GM19397 (cell line): ENCODE measurements at regions not wholly inside any gene's neighbourhood (a gene's known extent, or its start where the extent isn't known, plus 50 kb on each side); places are given as distances from the start of the nearest gene placed in this dataset.
"Not testable (repeated sequence)": the region's sequence is repeated elsewhere in the genome, so short reads cannot be mapped to it uniquely, and the experiment has no call there.

ENCODE experiments used
- ATAC-seq: cut with Tn5 transposase; IDR thresholded peaks from one replicate; pipeline ENCODE4 v1.9.1; 2021; ENCODE audit warnings: mild to moderate bottlenecking, moderate library complexity; ENCODE audit not compliant: unreplicated experiment

GRCh38 chr4:59455751-59456150 is 1744.4 kb upstream of the ADGRL3 start:
- no peak for ATAC-seq

GRCh38 chr4:59457576-59457975 is 1742.5 kb upstream of the ADGRL3 start:
- no peak for ATAC-seq

DNA sequence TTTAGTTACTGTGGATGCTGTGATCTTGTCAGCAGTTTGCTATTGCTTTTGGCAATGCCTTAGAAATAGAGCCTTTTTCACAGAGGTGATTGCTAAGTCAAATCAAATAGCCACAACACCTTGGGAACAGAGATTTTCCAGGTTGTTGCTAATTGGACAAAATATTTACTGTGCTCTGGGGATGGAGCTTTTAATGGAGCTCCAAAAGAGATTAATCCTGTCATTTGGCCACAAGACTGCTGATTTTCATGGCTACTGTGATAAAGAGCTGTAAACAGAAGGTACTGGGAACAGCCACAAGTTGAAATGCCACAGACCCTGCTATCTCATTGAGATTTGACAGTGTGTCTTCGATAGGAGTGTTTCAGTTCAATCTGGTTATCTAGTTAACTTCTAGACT is 1715.2 kb upstream of the ADGRL3 start:
- ATAC-seq, result no peak

GRCh38 chr4:59500103-59500502 is 1700.0 kb upstream of the ADGRL3 start:
- no peak for ATAC-seq

GRCh38 chr4:59503731-59504130 is 1696.4 kb upstream of the ADGRL3 start:
- no peak for ATAC-seq

DNA sequence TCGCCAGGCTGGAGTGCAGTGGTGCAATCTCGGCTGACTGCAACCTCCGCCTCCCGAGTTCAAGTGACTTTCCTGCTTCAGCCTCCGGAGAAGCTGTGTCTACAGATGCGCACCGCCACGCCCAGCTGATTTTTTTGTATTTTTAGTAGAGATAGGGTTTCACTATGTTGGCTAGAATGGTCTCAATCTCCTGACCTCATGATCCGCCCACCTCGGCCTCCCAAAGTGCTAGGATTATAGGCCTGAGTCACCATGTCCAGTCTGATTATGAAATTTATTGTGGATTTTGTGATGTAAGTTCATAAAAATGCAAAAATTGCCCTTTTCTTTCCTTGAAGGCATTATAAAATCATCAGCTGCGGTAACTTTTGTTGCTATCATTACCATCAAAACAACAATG is 1688.3 kb upstream of the ADGRL3 start:
- ATAC-seq, result not testable (repeated sequence)

GRCh38 chr4:59517007-59517406 is 1683.1 kb upstream of the ADGRL3 start:
- ATAC-seq, result no peak

DNA sequence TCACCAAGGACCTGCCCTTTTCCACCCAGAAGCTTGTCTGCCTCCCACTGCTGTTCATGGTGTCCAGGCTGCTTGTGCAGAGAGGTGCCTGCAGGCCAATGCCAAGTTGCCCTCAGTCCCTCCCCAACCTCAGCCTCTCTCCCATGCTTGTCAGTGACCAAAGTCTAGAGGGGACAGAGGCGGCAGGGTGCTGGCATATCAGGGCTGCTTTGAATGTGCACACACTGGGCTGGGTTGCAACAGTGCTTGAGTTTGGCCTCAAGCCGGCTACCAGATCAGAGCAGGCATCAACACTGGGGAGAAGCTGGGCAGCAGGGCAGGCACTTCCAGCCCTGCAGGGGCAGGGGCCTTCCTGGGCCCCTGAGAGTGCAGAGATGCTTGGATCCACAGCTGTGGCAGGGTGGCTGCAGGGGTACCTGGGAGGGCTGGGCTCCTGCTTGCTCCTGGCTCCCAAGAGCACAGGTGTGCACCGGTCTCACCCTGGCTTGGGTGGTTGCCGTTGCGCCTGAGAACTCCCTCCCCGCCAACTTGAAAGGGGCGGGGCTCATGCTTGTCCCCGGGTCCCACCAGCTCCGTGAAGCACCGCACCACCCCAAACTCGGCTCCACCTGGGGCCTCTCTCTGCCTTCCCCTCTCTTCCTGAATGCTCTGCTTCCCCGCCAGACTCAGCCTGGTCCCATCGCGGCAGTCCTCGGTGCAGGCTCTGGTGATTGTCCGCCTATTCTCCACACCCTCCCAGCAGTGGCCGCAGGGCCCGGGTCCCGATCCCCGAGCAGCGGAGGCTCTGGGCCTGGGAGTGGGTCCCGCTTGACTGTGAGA is 1681.9 kb upstream of the ADGRL3 start:
- ATAC-seq, result no peak

GRCh38 chr4:59525885-59526284 is 1674.2 kb upstream of the ADGRL3 start:
- no peak for ATAC-seq

DNA sequence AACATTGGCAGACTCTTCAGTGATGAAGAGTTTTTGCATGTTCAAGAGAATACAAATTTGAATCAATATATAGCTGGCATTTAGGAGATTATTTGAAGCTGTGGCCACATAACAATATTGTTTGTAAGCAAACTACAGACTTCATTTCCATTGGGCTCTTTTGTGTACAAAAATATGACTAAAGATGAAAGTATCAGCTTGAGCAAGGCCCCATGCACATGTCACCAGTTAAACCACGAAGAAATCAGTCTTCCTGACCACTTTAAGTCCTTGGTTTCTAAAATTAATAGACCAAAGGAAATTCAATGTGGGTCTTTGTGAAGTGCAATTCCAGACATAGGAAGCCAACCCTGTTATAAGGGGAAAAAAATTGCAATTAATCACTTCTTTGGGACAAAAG is 1664.6 kb upstream of the ADGRL3 start:
- ATAC-seq, result peak; percentile 55

DNA sequence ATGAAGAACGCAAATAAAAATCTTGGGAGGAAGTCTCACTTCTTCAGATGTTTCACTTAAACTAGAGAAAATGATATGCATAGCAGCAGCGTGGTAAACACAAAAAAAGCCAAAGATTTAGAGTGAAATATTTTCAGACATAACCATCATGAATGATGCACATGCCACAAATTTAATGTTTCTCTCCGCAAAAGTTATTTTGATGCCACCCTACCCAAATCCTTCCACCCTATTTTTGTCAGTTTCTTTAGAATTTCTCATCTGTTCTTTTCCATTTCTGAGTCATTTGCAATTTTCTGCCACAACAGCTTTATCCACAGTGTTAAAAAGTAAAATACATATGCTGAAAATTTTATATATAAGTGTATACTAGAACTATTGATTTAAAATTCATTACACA is 1663.7 kb upstream of the ADGRL3 start:
- no peak for ATAC-seq

- no peak for ATAC-seq
These were observed 1662.8 kb upstream of the ADGRL3 start for GRCh38 chr4:59537246-59537886.

DNA sequence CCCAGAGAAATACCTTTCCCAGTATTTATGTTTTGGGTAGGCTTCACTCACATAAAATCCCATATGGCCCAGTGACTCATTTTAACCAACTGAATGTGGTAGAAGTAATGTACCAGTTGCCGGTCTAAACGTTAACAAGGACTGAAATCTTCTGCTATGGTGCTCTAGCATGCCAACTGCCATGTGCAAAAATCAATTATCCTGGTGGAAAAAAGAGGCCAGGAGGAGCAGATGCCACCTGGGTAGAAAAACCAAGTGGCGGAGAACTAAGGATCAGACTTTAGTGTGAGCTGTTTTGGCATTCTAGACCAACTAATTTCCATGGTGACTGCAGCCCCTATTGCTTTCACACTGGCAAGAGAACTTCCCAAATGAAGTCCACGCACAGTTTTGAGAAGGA is 1660.7 kb upstream of the ADGRL3 start:
- ATAC-seq, result no peak

DNA sequence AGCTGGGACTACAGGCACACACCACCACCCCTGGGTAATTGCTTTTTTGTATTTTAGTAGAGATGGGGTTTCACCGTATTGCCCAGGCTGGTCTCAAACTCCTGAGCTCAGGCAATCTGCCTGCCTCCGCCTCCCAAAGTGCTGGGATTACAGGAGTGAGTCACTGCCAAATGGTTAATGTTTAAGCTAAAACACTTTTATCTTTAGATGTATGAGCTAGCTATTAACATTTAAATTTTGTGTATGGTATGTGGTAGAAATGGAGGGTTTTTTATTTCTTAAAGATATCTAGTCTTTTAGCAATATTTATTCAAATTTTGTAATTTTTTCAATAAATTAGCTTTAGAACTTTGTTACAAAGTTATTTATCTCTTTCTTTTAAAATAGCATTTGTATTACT is 1659.8 kb upstream of the ADGRL3 start:
- no peak for ATAC-seq

DNA sequence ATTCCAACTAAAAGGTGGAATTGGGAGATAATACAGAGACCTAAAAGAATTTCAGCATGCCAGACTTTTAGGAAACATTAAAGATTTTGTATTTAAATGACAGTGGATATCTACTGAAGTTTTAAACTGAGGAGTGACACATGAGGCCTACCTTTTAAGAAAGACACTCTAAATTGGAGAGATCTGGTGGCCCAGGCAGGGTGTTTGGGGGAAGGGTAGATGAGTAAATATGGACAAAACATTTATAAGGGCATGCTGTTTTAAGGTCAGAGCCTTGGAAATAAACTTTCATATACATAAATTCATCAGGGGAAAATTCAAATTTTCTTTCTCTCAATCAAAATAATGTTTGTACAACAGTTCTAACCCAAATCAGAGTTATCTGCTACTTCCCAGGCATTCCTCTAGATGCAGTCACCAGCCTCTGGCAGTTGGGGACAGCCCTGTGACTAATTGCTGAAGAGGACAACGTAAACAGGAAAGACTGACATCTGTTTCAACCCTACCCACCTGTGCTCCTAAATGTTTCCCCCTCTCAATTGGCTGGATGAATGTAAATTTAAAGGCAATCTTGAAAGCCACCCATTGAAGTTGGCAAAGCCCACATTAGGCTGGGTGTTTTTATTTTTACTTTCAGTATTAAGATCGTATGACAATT is 1646.9 kb upstream of the ADGRL3 start:
- ATAC-seq, result peak; percentile 97

DNA sequence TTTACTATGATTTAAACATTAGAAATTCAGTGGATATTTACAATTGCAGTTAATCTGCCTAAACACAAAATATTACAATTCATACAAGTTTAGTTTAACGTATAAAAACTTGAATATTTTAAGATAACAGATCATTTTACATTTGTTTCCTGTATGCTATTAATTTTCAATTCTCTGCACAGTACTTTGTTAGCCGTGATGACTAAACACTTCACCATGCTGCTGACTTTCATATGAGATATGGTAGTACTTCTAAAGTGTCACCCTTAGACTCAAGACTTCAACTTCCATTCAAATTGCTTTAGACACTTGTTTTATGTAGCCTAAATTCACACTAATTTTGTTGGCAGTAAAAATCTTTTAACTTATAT is 1646.4 kb upstream of the ADGRL3 start:
- ATAC-seq, result no peak

DNA sequence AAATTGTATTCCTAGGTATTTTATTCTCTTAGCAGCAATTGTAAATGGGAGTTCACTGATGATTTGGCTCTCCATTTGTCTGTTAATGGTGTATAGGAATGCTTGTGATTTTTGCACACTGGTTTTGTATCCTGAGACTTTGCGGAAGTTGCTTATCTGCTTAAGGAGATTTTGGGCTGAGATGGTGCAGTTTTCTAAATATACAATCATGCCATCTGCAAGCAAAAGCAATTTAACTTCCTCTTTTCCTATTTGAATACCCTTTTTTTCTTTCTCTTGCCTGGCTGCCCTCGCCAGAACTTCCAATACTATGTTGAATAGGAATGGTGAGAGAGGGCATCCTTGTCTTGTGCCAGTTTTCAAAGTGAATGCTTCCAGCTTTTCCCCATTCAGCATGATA is 1643.9 kb upstream of the ADGRL3 start:
- not testable (repeated sequence) for ATAC-seq

DNA sequence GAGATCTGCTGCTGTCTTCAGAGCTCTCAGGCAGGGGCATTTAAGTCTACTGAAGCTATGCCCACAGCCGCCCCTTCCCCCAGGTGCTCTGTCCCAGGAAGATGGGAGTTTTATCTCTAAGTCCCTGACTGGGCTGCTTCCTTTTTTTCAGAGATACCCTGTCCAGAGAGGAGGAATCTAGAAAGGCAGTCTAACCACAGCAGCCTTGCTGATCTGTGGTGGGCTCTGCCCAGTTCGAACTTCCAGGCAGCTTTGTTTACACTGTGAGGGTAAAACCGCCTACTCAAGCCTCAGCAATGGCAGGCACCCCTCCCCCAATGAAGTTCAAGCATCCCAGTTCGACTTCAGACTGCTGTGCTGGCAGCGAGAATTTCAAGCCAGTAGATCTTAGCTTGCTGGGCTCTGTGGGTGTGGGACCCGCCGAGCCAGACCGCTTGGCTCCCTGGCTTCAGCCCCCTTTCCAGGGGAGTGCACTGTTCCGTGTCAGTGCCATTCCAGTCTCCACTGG is 1639.9 kb upstream of the ADGRL3 start:
- ATAC-seq, result not testable (repeated sequence)

GRCh38 chr4:59565836-59566235 is 1634.3 kb upstream of the ADGRL3 start:
- ATAC-seq, result no peak

DNA sequence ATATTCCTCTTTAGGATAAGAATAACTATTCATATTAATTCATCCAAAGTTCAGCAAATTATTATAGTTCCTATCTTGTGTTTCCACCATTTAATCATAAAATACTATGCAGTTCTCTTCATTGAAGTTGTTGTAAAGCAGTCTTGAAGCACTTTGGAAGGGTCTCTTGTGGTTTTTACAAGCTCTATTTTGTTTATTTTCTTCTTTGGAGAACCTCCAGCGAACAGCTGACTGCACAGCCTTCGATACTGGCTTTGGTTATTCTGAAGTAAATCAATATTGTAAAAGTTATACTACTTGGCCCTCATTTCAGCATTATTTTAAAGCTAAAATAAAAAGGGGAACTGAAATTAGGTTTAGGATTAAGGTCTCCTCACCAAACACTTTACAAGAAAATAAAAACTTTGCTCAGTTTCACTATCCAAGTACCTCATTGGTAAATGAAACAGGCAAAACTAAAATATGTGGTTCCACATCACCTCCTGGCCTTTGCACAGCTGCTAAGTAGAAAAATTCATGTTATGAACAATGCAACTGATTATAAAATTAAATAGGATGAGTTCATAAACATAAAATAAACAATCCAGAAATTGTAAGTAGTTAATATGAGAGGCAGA is 1629.2 kb upstream of the ADGRL3 start:
- peak; percentile 91 for ATAC-seq

- no peak for ATAC-seq
These were observed 1628.2 kb upstream of the ADGRL3 start for GRCh38 chr4:59571805-59572430.
